H1 (cell line): ENCODE measurements at regions not wholly inside any gene's neighbourhood (a gene's known extent, or its start where the extent isn't known, plus 50 kb on each side); places are given as distances from the start of the nearest gene placed in this dataset.

ENCODE experiments used
- CTCF ChIA-PET: fragments of 300-600 bp; sonication (Branson Sonifier 250); formaldehyde crosslinking; loops from one replicate; lab custom pipeline; 2021; ENCODE audit not compliant: partially characterized antibody; lab: Charles Lee
- POLR2A ChIA-PET: fragments of 300-600 bp; sonication (Branson Sonifier 250); formaldehyde crosslinking; loops from one replicate; lab custom pipeline; 2021; ENCODE audit warnings: inconsistent platforms; ENCODE audit not compliant: partially characterized antibody; lab: Charles Lee
- DNase-seq, 2 experiments: peaks; one replicate each; pipeline versions ENCODE4 v3.0.0 to v3.0.0-alpha.2; 2010 to 2022; ENCODE audit warnings: low spot score in 2 of 2, low read depth in 1 of 2, mixed read lengths in 1 of 2
- FAIRE-seq: peaks from 2 replicates; lab custom pipeline; 2011; peaks lifted over from hg19 to GRCh38; lab: Jason Lieb, UNC
- H2AFZ ChIP-seq: 2 replicates; pipeline ENCODE4 v1.8.1; 2012; ENCODE audit warnings: low read length, inconsistent platforms
- H2AK5ac ChIP-seq: 2 replicates; pipeline ENCODE4 v1.6.1; 2013; ENCODE audit warnings: low read depth, low read length
- H2BK120ac ChIP-seq: replicated peaks from 2 replicates; pipeline ENCODE3; 2013; ENCODE audit warnings: low read depth, low read length, inconsistent platforms
- H2BK12ac ChIP-seq: 2 replicates; pipeline ENCODE4 v1.6.1; 2013; ENCODE audit warnings: low read depth, low read length
- H2BK15ac ChIP-seq: 2 replicates; pipeline ENCODE4 v1.6.1; 2013; ENCODE audit warnings: low read length
- H2BK20ac ChIP-seq: 2 replicates; pipeline ENCODE4 v1.6.1; 2013; ENCODE audit warnings: low read length
- H2BK5ac ChIP-seq: 2 replicates; pipeline ENCODE4 v1.6.1; 2013; ENCODE audit warnings: low read depth, low read length
- H3K14ac ChIP-seq: 2 replicates; pipeline ENCODE4 v1.6.1; 2013; ENCODE audit warnings: inconsistent platforms; ENCODE audit not compliant: insufficient read length
- H3K18ac ChIP-seq: 2 replicates; pipeline ENCODE4 v1.6.1; 2013; ENCODE audit warnings: low read length; ENCODE audit errors: extremely low read depth
- H3K23ac ChIP-seq: 2 replicates; pipeline ENCODE4 v1.6.1; 2013; ENCODE audit warnings: inconsistent platforms; ENCODE audit not compliant: insufficient read length
- H3K23me2 ChIP-seq: 2 replicates; pipeline ENCODE4 v1.6.1; 2013; ENCODE audit warnings: low read depth, low read length
- H3K27ac ChIP-seq: 2 replicates; pipeline ENCODE4 v1.6.1; 2011; ENCODE audit warnings: low read depth, low read length, inconsistent platforms
- H3K27me3 ChIP-seq, 4 experiments: replicated peaks in 1 of 4; 1 replicate in 1 of 4; 2 replicates in 3 of 4; pipeline versions ENCODE4 v1.6.1 to v1.8.1; 2011 to 2013; ENCODE audit warnings: low read length in 3 of 4, mild to moderate bottlenecking in 3 of 4, inconsistent platforms in 2 of 4, mixed read lengths in 2 of 4, moderate library complexity in 1 of 4; ENCODE audit not compliant: control insufficient read depth in 3 of 4, insufficient read depth in 3 of 4; ENCODE audit errors: extremely low read depth in 1 of 4
- H3K36me3 ChIP-seq, 4 experiments: 2 replicates each; pipeline versions ENCODE4 v1.6.1 to v1.8.1; 2011 to 2013; ENCODE audit warnings: mild to moderate bottlenecking in 4 of 4, low read length in 3 of 4, moderate library complexity in 2 of 4, control low read depth in 1 of 4, inconsistent platforms in 1 of 4; ENCODE audit not compliant: insufficient read depth in 4 of 4, control insufficient read depth in 2 of 4
- H3K4ac ChIP-seq: replicated peaks from 2 replicates; pipeline ENCODE3; 2013; ENCODE audit warnings: low read length, low read depth, mixed read lengths, inconsistent platforms; ENCODE audit not compliant: insufficient read length
- H3K4me1 ChIP-seq, 4 experiments: replicated peaks in 1 of 4; 1 replicate in 1 of 4; 2 replicates in 3 of 4; pipeline versions ENCODE4 v1.6.1 to v1.8.1; 2011 to 2013; ENCODE audit warnings: low read length in 3 of 4, inconsistent platforms in 2 of 4, mixed read lengths in 1 of 4; ENCODE audit not compliant: insufficient read depth in 4 of 4, control insufficient read depth in 3 of 4
- H3K4me2 ChIP-seq, 2 experiments: 2 replicates each; pipeline versions ENCODE4 v1.6.1 to v1.8.1; 2011 to 2013; ENCODE audit warnings: low read depth in 2 of 2, low read length in 2 of 2, control low read depth in 1 of 2, inconsistent platforms in 1 of 2, mild to moderate bottlenecking in 1 of 2; ENCODE audit not compliant: insufficient read depth in 1 of 2
- H3K4me3 ChIP-seq, 4 experiments: fragments of 200-600, 300-600 bp in 1 of 4; sonication (generic), shearing (Covaris generic), sonication (Bioruptor Twin) in 1 of 4; 2 replicates each; pipeline versions ENCODE4 v1.5.1 to v1.8.1; 2011 to 2016; ENCODE audit warnings: low read length in 4 of 4, low read depth in 3 of 4, control low read depth in 2 of 4, inconsistent platforms in 2 of 4, mild to moderate bottlenecking in 2 of 4, mixed read lengths in 1 of 4, moderate library complexity in 1 of 4; ENCODE audit not compliant: insufficient read depth in 2 of 4; ENCODE audit errors: extremely low read depth in 1 of 4
- H3K56ac ChIP-seq: replicated peaks from 2 replicates; pipeline ENCODE3; 2013; ENCODE audit warnings: low read depth, mild to moderate bottlenecking, mixed read lengths, low read length, inconsistent platforms; ENCODE audit not compliant: insufficient read length
- H3K79me1 ChIP-seq: 2 replicates; pipeline ENCODE4 v1.6.1; 2013; ENCODE audit warnings: low read depth, low read length, control low read depth
- H3K79me2 ChIP-seq, 2 experiments: 2 replicates each; pipeline versions ENCODE4 v1.6.1 to v1.8.1; 2012 to 2013; ENCODE audit warnings: low read length in 2 of 2, mild to moderate bottlenecking in 2 of 2, inconsistent platforms in 1 of 2; ENCODE audit not compliant: insufficient read depth in 2 of 2, control insufficient read depth in 1 of 2
- H3K9ac ChIP-seq, 4 experiments: replicated peaks in 1 of 4; 1 replicate in 1 of 4; 2 replicates in 3 of 4; pipeline versions ENCODE4 v1.6.1 to v1.8.1; 2011 to 2013; ENCODE audit warnings: low read depth in 3 of 4, low read length in 3 of 4, control low read depth in 2 of 4, mild to moderate bottlenecking in 2 of 4, moderate library complexity in 2 of 4, inconsistent platforms in 1 of 4; ENCODE audit errors: extremely low read depth in 1 of 4
- H3K9me3 ChIP-seq, 2 experiments: 2 replicates each; pipeline versions ENCODE4 v1.6.1 to v1.8.1; 2012 to 2013; ENCODE audit warnings: mild to moderate bottlenecking in 2 of 2, moderate library complexity in 2 of 2, control low read depth in 1 of 2, inconsistent platforms in 1 of 2, low read depth in 1 of 2, low read length in 1 of 2, mixed read lengths in 1 of 2; ENCODE audit not compliant: insufficient read depth in 2 of 2
- H4K20me1 ChIP-seq, 2 experiments: replicated peaks in 1 of 2; 2 replicates each; pipeline versions ENCODE3 to v1.8.1; 2011 to 2013; ENCODE audit warnings: inconsistent platforms in 2 of 2, low read length in 2 of 2, mild to moderate bottlenecking in 1 of 2; ENCODE audit not compliant: insufficient read depth in 2 of 2, control insufficient read depth in 1 of 2
- H4K5ac ChIP-seq: 2 replicates; pipeline ENCODE4 v1.6.1; 2013; ENCODE audit warnings: low read length, low read depth, mixed read lengths, inconsistent platforms; ENCODE audit not compliant: insufficient read length
- H4K8ac ChIP-seq: 2 replicates; pipeline ENCODE4 v1.8.0; 2013; ENCODE audit warnings: mild to moderate bottlenecking, moderate library complexity, low read length, inconsistent platforms; ENCODE audit not compliant: insufficient read depth; ENCODE audit errors: extremely low read depth
- H4K91ac ChIP-seq: replicated peaks from 2 replicates; pipeline ENCODE3; 2013; ENCODE audit warnings: low read length, mixed read lengths, inconsistent platforms; ENCODE audit not compliant: insufficient read length
- CHD2 ChIP-seq: IDR thresholded peaks from 2 replicates; pipeline ENCODE4 v1.6.1; 2012; ENCODE audit warnings: low read length, improper control_type of control experiment
- KDM4A ChIP-seq: IDR thresholded peaks from one replicate; pipeline ENCODE4 v1.7.1; 2012; ENCODE audit warnings: low read depth, mild to moderate bottlenecking, moderate library complexity, low read length, inconsistent platforms; ENCODE audit not compliant: severe bottlenecking
- NANOG ChIP-seq: IDR thresholded peaks from 2 replicates; pipeline ENCODE4 v1.6.1; 2011; ENCODE audit warnings: low read length, low read depth, mild to moderate bottlenecking, inconsistent platforms; ENCODE audit not compliant: insufficient read depth, poor library complexity, severe bottlenecking
- TBP ChIP-seq: IDR thresholded peaks from 2 replicates; pipeline ENCODE4 v1.6.1; 2011; ENCODE audit warnings: low read depth, low read length, improper control_type of control experiment
- WGBS, 2 experiments: shearing (Covaris generic) in 1 of 2; methylation state at CpG; one replicate each; pipeline versions ENCODE4 v1.1.6 to v1.1.7; 2013 to 2015; ENCODE audit warnings: low lambda C conversion rate in 2 of 2, mixed read lengths in 2 of 2, inconsistent platforms in 1 of 2, low coverage in 1 of 2, missing lambda C conversion rate in 1 of 2; ENCODE audit not compliant: insufficient replicate concordance in 2 of 2, insufficient coverage in 1 of 2, insufficient read length in 1 of 2; ENCODE audit errors: extremely low coverage in 1 of 2, missing lambda C conversion rate in 1 of 2; 5-methylcytosine and 5-hydroxymethylcytosine counted together
- TF ChIP-seq, protein P1 (sequence below): IDR thresholded peaks from 2 replicates; pipeline ENCODE4 v1.6.1; 2012; ENCODE audit warnings: low read length, inconsistent platforms
- TF ChIP-seq, protein P2 (sequence below): IDR thresholded peaks from 2 replicates; pipeline ENCODE4 v1.6.1; 2011; ENCODE audit warnings: low read length, improper control_type of control experiment

DNA sequence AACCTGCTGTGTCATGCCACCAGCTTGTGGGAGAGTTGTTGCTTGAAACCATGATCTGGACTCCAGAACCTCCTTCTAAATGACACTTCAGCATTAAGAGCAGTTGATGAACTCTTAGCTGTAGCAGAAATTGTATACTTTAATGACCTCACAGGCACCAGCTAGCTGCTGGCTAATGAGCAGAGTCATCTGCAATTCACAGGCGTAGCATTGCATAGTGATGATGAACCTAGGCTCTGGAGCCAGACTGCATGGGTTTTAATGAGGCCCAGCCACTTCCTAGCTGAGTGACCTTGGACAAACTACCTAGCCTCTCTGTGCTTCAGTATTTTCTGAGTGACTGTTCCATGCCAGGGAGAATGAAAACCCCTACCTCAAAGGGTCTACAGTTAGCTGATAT lies 407.1 kb downstream of the LMO4 start:
- DNase-seq, result no peak
- Histone ChIP-seq H2BK120ac (no peak overlapping the region), H3K27ac (no peak overlapping the region), H3K27me3 (no peaks in the 10 kb centered on the region), H4K5ac (no peak overlapping the region), H4K91ac (no peak overlapping the region), H3K18ac (no peak overlapping the region), H3K79me1 (no peaks in the 10 kb centered on the region), H3K4ac (no peak overlapping the region), H3K9me3 (no peaks in the 10 kb centered on the region), H2AK5ac (no peak overlapping the region), H3K56ac (no peak overlapping the region), H3K9ac (no peak overlapping the region), H2BK12ac (no peak overlapping the region), H3K23me2 (no peaks in the 10 kb centered on the region), H3K14ac (no peak overlapping the region), H3K79me2 (no peaks in the 10 kb centered on the region), H3K23ac (no peak overlapping the region), H3K4me2 (no peak overlapping the region), H4K20me1 (no peaks in the 10 kb centered on the region), H2BK20ac (no peak overlapping the region), H2AFZ (0 out of 2 replicates have a peak overlapping the region, but pooled peaks have one; percentile 57), H3K36me3 (no peaks in the 10 kb centered on the region), H4K8ac (no peak overlapping the region), H3K4me3 (no peak overlapping the region), H2BK15ac (no peak overlapping the region), H3K4me1 (no peaks in the 10 kb centered on the region), H2BK5ac (no peak overlapping the region)
- TF ChIP-seq KDM4A, result no peak
- TF ChIP-seq CHD2, result no peak
- TF ChIP-seq, protein P1, sequence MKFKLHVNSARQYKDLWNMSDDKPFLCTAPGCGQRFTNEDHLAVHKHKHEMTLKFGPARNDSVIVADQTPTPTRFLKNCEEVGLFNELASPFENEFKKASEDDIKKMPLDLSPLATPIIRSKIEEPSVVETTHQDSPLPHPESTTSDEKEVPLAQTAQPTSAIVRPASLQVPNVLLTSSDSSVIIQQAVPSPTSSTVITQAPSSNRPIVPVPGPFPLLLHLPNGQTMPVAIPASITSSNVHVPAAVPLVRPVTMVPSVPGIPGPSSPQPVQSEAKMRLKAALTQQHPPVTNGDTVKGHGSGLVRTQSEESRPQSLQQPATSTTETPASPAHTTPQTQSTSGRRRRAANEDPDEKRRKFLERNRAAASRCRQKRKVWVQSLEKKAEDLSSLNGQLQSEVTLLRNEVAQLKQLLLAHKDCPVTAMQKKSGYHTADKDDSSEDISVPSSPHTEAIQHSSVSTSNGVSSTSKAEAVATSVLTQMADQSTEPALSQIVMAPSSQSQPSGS, result no peak
- no peak for TF ChIP-seq TBP
- TF ChIP-seq, protein P2, sequence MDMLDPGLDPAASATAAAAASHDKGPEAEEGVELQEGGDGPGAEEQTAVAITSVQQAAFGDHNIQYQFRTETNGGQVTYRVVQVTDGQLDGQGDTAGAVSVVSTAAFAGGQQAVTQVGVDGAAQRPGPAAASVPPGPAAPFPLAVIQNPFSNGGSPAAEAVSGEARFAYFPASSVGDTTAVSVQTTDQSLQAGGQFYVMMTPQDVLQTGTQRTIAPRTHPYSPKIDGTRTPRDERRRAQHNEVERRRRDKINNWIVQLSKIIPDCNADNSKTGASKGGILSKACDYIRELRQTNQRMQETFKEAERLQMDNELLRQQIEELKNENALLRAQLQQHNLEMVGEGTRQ, result no peak
- no peak for TF ChIP-seq NANOG
- 100% methylated on average over 1 of the region's 1 CpG; no CpG with 5 or more reads in 1 of the 2 experiments for WGBS, 2 experiments
- FAIRE-seq, result no peak
- ChIA-PET CTCF (no interaction called here), POLR2A (no interaction called here)
